K562 (cell line): ENCODE measurements at regions not wholly inside any gene's neighbourhood (a gene's known extent, or its start where the extent isn't known, plus 50 kb on each side); places are given as distances from the start of the nearest gene placed in this dataset.

Experiments
- ATAC-seq: fragments of 200-7000 bp; cut with Tn5 transposase; 3 replicates; pipeline ENCODE4 v1.9.1; 2020; ENCODE audit warnings: moderate library complexity
- BruUV-seq: library from RNA; stranded (reverse); fragments of 400-500 nt; replicated peaks from 2 replicates; lab custom pipeline; 2021; lab: Mats Ljungman, UMichigan
- CTCF ChIA-PET: fragments of 300-600 bp; formaldehyde crosslinking; extraction: SDS; loops from one replicate; lab custom pipeline; 2021; ENCODE audit warnings: low intra/inter-chr PET ratio; lab: Yijun Ruan, JAX
- POLR2A ChIA-PET: fragments of 300-600, 350-650 bp; sonication (Branson Sonifier 250); formaldehyde crosslinking; extraction: SDS; loops from one replicate; lab custom pipeline; 2021; ENCODE audit warnings: antibody characterized with exemption, inconsistent platforms; lab: Yijun Ruan, JAX
- DNase-seq, 4 experiments: peaks; one replicate each; pipeline versions ENCODE4 v3.0.0 to v3.0.0-alpha.2; 2011 to 2018; ENCODE audit warnings: low spot score in 3 of 4, mixed read lengths in 3 of 4; ENCODE audit errors: extremely low read depth in 1 of 4
- FAIRE-seq: peaks from 2 replicates; lab custom pipeline; 2011; peaks lifted over from hg19 to GRCh38; lab: Jason Lieb, UNC
- H2AFZ ChIP-seq: 2 replicates; pipeline ENCODE4 v1.6.0; 2011; ENCODE audit warnings: low read depth, low read length, control low read depth, inconsistent platforms
- H3K27ac ChIP-seq: fragments of 200-600 bp; 3 replicates; pipeline ENCODE4 v1.8.0; 2011; ENCODE audit warnings: low read depth, mild to moderate bottlenecking, control low read depth, inconsistent platforms, low read length, moderate library complexity, mixed read lengths; ENCODE audit errors: extremely low read depth
- H3K27me3 ChIP-seq, 2 experiments: fragments of 300-600 bp in 1 of 2; 2 replicates in 1 of 2; 3 replicates in 1 of 2; pipeline versions ENCODE4 v1.6.0 to v1.8.0; 2011; ENCODE audit warnings: inconsistent platforms in 2 of 2, low read length in 2 of 2, mild to moderate bottlenecking in 1 of 2, mixed read lengths in 1 of 2, moderate library complexity in 1 of 2; ENCODE audit not compliant: control insufficient read depth in 2 of 2, insufficient read depth in 2 of 2
- H3K36me3 ChIP-seq: fragments of 300-600 bp; 3 replicates; pipeline ENCODE4 v1.8.0; 2011; ENCODE audit warnings: mild to moderate bottlenecking, low read length, inconsistent platforms; ENCODE audit not compliant: control insufficient read depth, insufficient read depth
- H3K4me1 ChIP-seq, 2 experiments: fragments of 200-600 bp in 1 of 2; replicated peaks in 1 of 2; 2 replicates in 1 of 2; 3 replicates in 1 of 2; pipeline versions ENCODE4 v1.5.1 to v1.8.0; 2011; ENCODE audit warnings: inconsistent platforms in 2 of 2, low read length in 2 of 2, mild to moderate bottlenecking in 1 of 2, mixed read lengths in 1 of 2, moderate library complexity in 1 of 2; ENCODE audit not compliant: control insufficient read depth in 2 of 2, insufficient read depth in 2 of 2
- H3K4me2 ChIP-seq: 2 replicates; pipeline ENCODE4 v1.6.1; 2011; ENCODE audit warnings: low read length, control low read depth, inconsistent platforms, mixed read lengths; ENCODE audit not compliant: insufficient read depth
- H3K4me3 ChIP-seq: fragments of 200-600 bp; sonication (generic), shearing (Covaris generic); 2 replicates; pipeline ENCODE4 v1.5.1; 2016; ENCODE audit warnings: control low read depth, inconsistent platforms
- H3K79me2 ChIP-seq: fragments of 200-600 bp; 3 replicates; pipeline ENCODE4 v1.8.0; 2011; ENCODE audit warnings: low read length, inconsistent platforms; ENCODE audit not compliant: control insufficient read depth, insufficient read depth
- H3K9ac ChIP-seq, 2 experiments: 2 replicates each; pipeline versions ENCODE4 v1.6.0 to v1.6.1; 2011; ENCODE audit warnings: low read depth in 2 of 2, low read length in 2 of 2, control low read depth in 1 of 2, inconsistent platforms in 1 of 2, mild to moderate bottlenecking in 1 of 2, mixed read lengths in 1 of 2; ENCODE audit not compliant: insufficient read depth in 1 of 2
- H3K9me1 ChIP-seq: one replicate; pipeline ENCODE4 v1.6.0; 2011; ENCODE audit warnings: inconsistent platforms, mild to moderate bottlenecking, low read length, moderate library complexity; ENCODE audit not compliant: control insufficient read depth, insufficient read depth
- H3K9me3 ChIP-seq: replicated peaks from 2 replicates; pipeline ENCODE4 v1.5.1; 2011; ENCODE audit warnings: low read depth, low read length, inconsistent platforms; ENCODE audit not compliant: control insufficient read depth, insufficient read depth
- H4K20me1 ChIP-seq: replicated peaks from 2 replicates; pipeline ENCODE4 v1.6.1; 2011; ENCODE audit warnings: low read length, inconsistent platforms, mixed read lengths; ENCODE audit not compliant: control insufficient read depth, insufficient read depth
- ATF2 ChIP-seq: sonication (generic); formaldehyde crosslinking; IDR thresholded peaks from 2 replicates; pipeline ENCODE4 v1.8.1; 2022; ENCODE audit warnings: missing genetic modification reagents
- FOXP4 ChIP-seq: sonication (generic); formaldehyde crosslinking; IDR thresholded peaks from 2 replicates; pipeline ENCODE4 v1.8.0; 2022; ENCODE audit warnings: mild to moderate bottlenecking, missing genetic modification reagents, borderline replicate concordance
- HNRNPK ChIP-seq: fragments of 200-400 bp; formaldehyde crosslinking; IDR thresholded peaks from one replicate; pipeline ENCODE4 v1.6.1; 2018; ENCODE audit warnings: mild to moderate bottlenecking, low read depth, low read length; ENCODE audit not compliant: poor library complexity, severe bottlenecking
- LARP7 ChIP-seq: fragments of 450-650 bp; IDR thresholded peaks from 2 replicates; pipeline ENCODE4 v1.6.1; 2016
- MCM7 ChIP-seq, 2 experiments: fragments of 450-650 bp; IDR thresholded peaks; 2 replicates each; pipeline ENCODE4 v1.6.1; 2016 to 2018
- MLLT1 ChIP-seq, 2 experiments: fragments of 450-650 bp; IDR thresholded peaks; 2 replicates each; pipeline ENCODE4 v1.6.1; 2016
- NCOA6 ChIP-seq: fragments of 450-650 bp; IDR thresholded peaks from 2 replicates; pipeline ENCODE4 v1.6.1; 2017; ENCODE audit warnings: mild to moderate bottlenecking
- NELFE ChIP-seq: IDR thresholded peaks from 2 replicates; pipeline ENCODE4 v1.6.1; 2011; ENCODE audit warnings: mild to moderate bottlenecking; ENCODE audit not compliant: insufficient read depth, insufficient read length
- NFRKB ChIP-seq: fragments of 450-650 bp; IDR thresholded peaks from 2 replicates; pipeline ENCODE4 v1.6.1; 2016; ENCODE audit warnings: low read depth
- NFYB ChIP-seq: IDR thresholded peaks from 2 replicates; pipeline ENCODE4 v1.6.1; 2011; ENCODE audit warnings: mild to moderate bottlenecking, moderate library complexity; ENCODE audit not compliant: insufficient read length; ENCODE audit errors: extremely low read depth
- NR1H2 ChIP-seq: sonication (generic); formaldehyde crosslinking; IDR thresholded peaks from 2 replicates; pipeline ENCODE4 v1.4.0; 2020; ENCODE audit warnings: mild to moderate bottlenecking, missing genetic modification reagents
- NR2C1 ChIP-seq, 2 experiments: fragments of 450-650 bp; IDR thresholded peaks; 2 replicates each; pipeline ENCODE4 v1.6.1; 2017; ENCODE audit warnings: mild to moderate bottlenecking in 2 of 2, antibody characterized with exemption in 1 of 2, inconsistent platforms in 1 of 2, missing compliant biosample characterization in 1 of 2, missing genetic modification characterization in 1 of 2
- SMARCA4 ChIP-seq: fragments of 450-650 bp; IDR thresholded peaks from 2 replicates; pipeline ENCODE4 v1.6.1; 2016
- ZNF174 ChIP-seq: fragments of 250-450 bp; sonication (Bioruptor Pico); IDR thresholded peaks from 2 replicates; pipeline ENCODE4 v1.4.0; 2020; ENCODE audit warnings: mild to moderate bottlenecking
- ZNF609 ChIP-seq: sonication (generic); formaldehyde crosslinking; IDR thresholded peaks from 2 replicates; pipeline ENCODE4 v1.8.1; 2023; ENCODE audit warnings: missing genetic modification reagents, mild to moderate bottlenecking, borderline replicate concordance
- WGBS: fragments of 100-300 bp; shearing (Covaris generic); methylation state at CpG from one replicate; pipeline ENCODE4 v1.1.6; 2016; ENCODE audit warnings: low coverage, mixed read lengths; ENCODE audit not compliant: insufficient coverage; ENCODE audit errors: missing lambda C conversion rate; 5-methylcytosine and 5-hydroxymethylcytosine counted together
- in situ Hi-C: fragments of 300-500 bp; cut with MboI; formaldehyde crosslinking; loops from 4 replicates; pipeline ENCODE4 v1.15.0; 2018; ENCODE audit warnings: inconsistent platforms, mixed read lengths
- intact Hi-C: fragments of 100-400 bp; cut with micrococcal nuclease; formaldehyde crosslinking; loops from 2 replicates; pipeline ENCODE4 v1.14.2; 2022

- intact Hi-C loops: no loop called here
- no TSS peak for BruUV-seq
- TF ChIP-seq ZNF174 (CRISPR knock-in tag): no peak
- no peak for TF ChIP-seq NFRKB
- no peak for TF ChIP-seq FOXP4 (CRISPR knock-in tag)
- no peak for TF ChIP-seq MCM7 (IDR thresholded peaks at IDR 0.05)
- no peak for TF ChIP-seq ZNF609
- TF ChIP-seq NFYB: no peak
- no peak for TF ChIP-seq NR1H2
- TF ChIP-seq SMARCA4: no peak
- no peak for TF ChIP-seq NR2C1 (IDR thresholded peaks at IDR 0.05)
- no peak for TF ChIP-seq NR2C1 (tag; IDR thresholded peaks at IDR 0.05)
- TF ChIP-seq NCOA6: no peak
- TF ChIP-seq ATF2 (CRISPR knock-in tag): no peak
- TF ChIP-seq NELFE: no peak
- TF ChIP-seq HNRNPK: no peak
- no peak for TF ChIP-seq MLLT1 (IDR thresholded peaks at IDR 0.05)
- TF ChIP-seq LARP7: no peak
These were observed 69.0 kb upstream of the FAM9B start for GRCh38 chrX:9102956-9103355.

More at GRCh38 chrX:9102956-9103355, 69.0 kb upstream of the FAM9B start:
- Histone ChIP-seq H2AFZ (no peak overlapping the region), H3K36me3 (no peaks in the 10 kb centered on the region), H3K9ac (no peak overlapping the region), H3K4me3 (no peak overlapping the region), H3K9me3 (no peaks in the 10 kb centered on the region), H3K4me2 (no peak overlapping the region), H3K27me3 (no peaks in the 10 kb centered on the region; a peak in 1 of 5 replicates), H3K79me2 (no peaks in the 10 kb centered on the region), H3K27ac (no peak overlapping the region), H3K9me1 (no peaks in the 10 kb centered on the region), H4K20me1 (no peaks in the 10 kb centered on the region), H3K4me1 (no peaks in the 10 kb centered on the region)
- ATAC-seq (no peak), FAIRE-seq (no peak), DNase-seq (no peak)
- ChIA-PET POLR2A (no interaction called here), CTCF (no interaction called here)
- in situ Hi-C loops: no loop called here
- WGBS: 3% methylated on average over 4 of the region's 4 CpGs
